ENCODE measurements at regions not wholly inside any gene's neighbourhood (a gene's known extent, or its start where the extent isn't known, plus 50 kb on each side); places are given as distances from the start of the nearest gene placed in this dataset.

DNA sequence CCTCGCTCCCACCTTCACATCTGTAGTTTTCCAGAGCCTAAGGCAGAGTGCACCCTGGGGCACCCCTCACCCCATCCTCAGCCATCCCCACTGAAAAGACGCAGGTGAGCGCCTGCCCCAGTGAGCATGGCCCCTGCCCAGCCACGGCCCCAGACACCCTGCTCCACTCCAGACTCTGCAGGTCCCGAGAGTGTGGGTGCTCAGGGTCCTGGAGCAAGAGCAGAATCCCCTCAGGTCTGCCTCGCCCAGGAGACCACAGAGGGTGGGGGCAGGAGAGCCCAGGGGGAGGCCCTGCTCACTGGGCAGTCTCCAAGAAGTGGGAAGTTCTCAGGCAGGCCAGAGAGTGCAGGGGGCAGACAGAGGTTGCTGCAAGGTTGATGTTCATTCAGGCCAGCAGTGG is 158.6 kb upstream of the PPP1R26 start:
- TF ChIP-seq, protein P1, sequence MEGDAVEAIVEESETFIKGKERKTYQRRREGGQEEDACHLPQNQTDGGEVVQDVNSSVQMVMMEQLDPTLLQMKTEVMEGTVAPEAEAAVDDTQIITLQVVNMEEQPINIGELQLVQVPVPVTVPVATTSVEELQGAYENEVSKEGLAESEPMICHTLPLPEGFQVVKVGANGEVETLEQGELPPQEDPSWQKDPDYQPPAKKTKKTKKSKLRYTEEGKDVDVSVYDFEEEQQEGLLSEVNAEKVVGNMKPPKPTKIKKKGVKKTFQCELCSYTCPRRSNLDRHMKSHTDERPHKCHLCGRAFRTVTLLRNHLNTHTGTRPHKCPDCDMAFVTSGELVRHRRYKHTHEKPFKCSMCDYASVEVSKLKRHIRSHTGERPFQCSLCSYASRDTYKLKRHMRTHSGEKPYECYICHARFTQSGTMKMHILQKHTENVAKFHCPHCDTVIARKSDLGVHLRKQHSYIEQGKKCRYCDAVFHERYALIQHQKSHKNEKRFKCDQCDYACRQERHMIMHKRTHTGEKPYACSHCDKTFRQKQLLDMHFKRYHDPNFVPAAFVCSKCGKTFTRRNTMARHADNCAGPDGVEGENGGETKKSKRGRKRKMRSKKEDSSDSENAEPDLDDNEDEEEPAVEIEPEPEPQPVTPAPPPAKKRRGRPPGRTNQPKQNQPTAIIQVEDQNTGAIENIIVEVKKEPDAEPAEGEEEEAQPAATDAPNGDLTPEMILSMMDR (IDR thresholded peaks at IDR 0.05): no peak
- TF ChIP-seq POLR2A (IDR thresholded peaks at IDR 0.05): no peak
- TF ChIP-seq POLR2AphosphoS5 (IDR thresholded peaks at IDR 0.05): no peak
